WTC11 (cell line): ENCODE measurements at regions not wholly inside any gene's neighbourhood (a gene's known extent, or its start where the extent isn't known, plus 50 kb on each side); places are given as distances from the start of the nearest gene placed in this dataset.

Experiments used
- ATAC-seq: fragments of 200-7000 bp; cut with Tn5 transposase; 2 replicates; pipeline ENCODE4 v1.10.0; 2021; ENCODE audit warnings: mild to moderate bottlenecking, moderate library complexity
- CTCF ChIA-PET: fragments of 300-600 bp; sonication (Branson Sonifier 250); formaldehyde crosslinking; loops from one replicate; lab custom pipeline; 2021; ENCODE audit warnings: antibody characterized with exemption; lab: Charles Lee
- POLR2A ChIA-PET: fragments of 350-600 bp; sonication (Branson Sonifier 250); formaldehyde crosslinking; loops from one replicate; lab custom pipeline; 2021; ENCODE audit warnings: antibody characterized with exemption; lab: Charles Lee
- DNase-seq: peaks from one replicate; pipeline ENCODE4 v3.0.0; 2021; ENCODE audit warnings: low spot score
- H3K27ac Mint-ChIP-seq: 2 replicates; pipeline ENCODE4 v1.8.0; 2021; ENCODE audit warnings: mixed read lengths
- H3K27me3 Mint-ChIP-seq: 2 replicates; pipeline ENCODE4 v1.8.0; 2021; ENCODE audit warnings: low read depth, mild to moderate bottlenecking, moderate library complexity, mixed read lengths
- H3K36me3 Mint-ChIP-seq: 2 replicates; pipeline ENCODE4 v1.8.0; 2021; ENCODE audit warnings: mixed read lengths
- H3K4me1 Mint-ChIP-seq: 2 replicates; pipeline ENCODE4 v1.8.0; 2022; ENCODE audit warnings: mixed read lengths
- H3K4me3 Mint-ChIP-seq: 2 replicates; pipeline ENCODE4 v1.8.0; 2021; ENCODE audit warnings: mild to moderate bottlenecking, moderate library complexity, mixed read lengths
- H3K9me3 Mint-ChIP-seq: 2 replicates; pipeline ENCODE4 v1.8.0; 2021; ENCODE audit warnings: mixed read lengths
- ATF1 ChIP-seq: sonication (generic); formaldehyde crosslinking; IDR thresholded peaks from 2 replicates; pipeline ENCODE4 v1.8.1; 2023; ENCODE audit warnings: mild to moderate bottlenecking, moderate library complexity, missing genetic modification reagents
- ELF4 ChIP-seq: sonication (generic); formaldehyde crosslinking; IDR thresholded peaks from 2 replicates; pipeline ENCODE4 v1.8.1; 2022; ENCODE audit warnings: low read depth, mild to moderate bottlenecking, moderate library complexity, missing genetic modification reagents
- EMX1 ChIP-seq: fragments of 250-450 bp; sonication (Bioruptor Pico); IDR thresholded peaks from 2 replicates; pipeline ENCODE4 v1.8.0; 2021; ENCODE audit warnings: mild to moderate bottlenecking
- FOXK1 ChIP-seq: sonication (generic); formaldehyde crosslinking; IDR thresholded peaks from 2 replicates; pipeline ENCODE4 v1.8.0; 2022; ENCODE audit warnings: mild to moderate bottlenecking, moderate library complexity, missing genetic modification reagents
- GTF2I ChIP-seq: fragments of 250-450 bp; sonication (Bioruptor Pico); conservative IDR thresholded peaks from 2 replicates; pipeline ENCODE4 v1.4.0; 2021; ENCODE audit warnings: mild to moderate bottlenecking
- JUN ChIP-seq: sonication (generic); formaldehyde crosslinking; IDR thresholded peaks from 2 replicates; pipeline ENCODE4 v1.8.0; 2023; ENCODE audit warnings: mild to moderate bottlenecking, missing genetic modification reagents
- MXD4 ChIP-seq: fragments of 250-450 bp; sonication (Bioruptor Pico); IDR thresholded peaks from 2 replicates; pipeline ENCODE4 v1.8.0; 2021; ENCODE audit warnings: mild to moderate bottlenecking, moderate library complexity, borderline replicate concordance
- NFE2L1 ChIP-seq: sonication (generic); formaldehyde crosslinking; IDR thresholded peaks from 2 replicates; pipeline ENCODE4 v1.8.1; 2023; ENCODE audit warnings: missing genetic modification reagents
- NFYB ChIP-seq: sonication (generic); formaldehyde crosslinking; conservative IDR thresholded peaks from 2 replicates; pipeline ENCODE4 v1.8.0; 2022; ENCODE audit warnings: low read depth, missing genetic modification reagents
- NR3C1 ChIP-seq: sonication (generic); formaldehyde crosslinking; conservative IDR thresholded peaks from 2 replicates; pipeline ENCODE4 v1.8.1; 2023; ENCODE audit warnings: low read depth, mild to moderate bottlenecking, missing genetic modification reagents
- RELA ChIP-seq: sonication (generic); formaldehyde crosslinking; IDR thresholded peaks from 2 replicates; pipeline ENCODE4 v1.8.1; 2022; ENCODE audit warnings: missing genetic modification reagents, mild to moderate bottlenecking, borderline replicate concordance
- SOX15 ChIP-seq: fragments of 250-450 bp; sonication (Bioruptor Pico); IDR thresholded peaks from 2 replicates; pipeline ENCODE4 v1.9.0; 2021; ENCODE audit warnings: mild to moderate bottlenecking
- ZNF138 ChIP-seq: sonication (generic); formaldehyde crosslinking; conservative IDR thresholded peaks from 2 replicates; pipeline ENCODE4 v1.8.1; 2022; ENCODE audit warnings: mild to moderate bottlenecking, moderate library complexity, missing genetic modification reagents
- ZNF232 ChIP-seq: sonication (generic); formaldehyde crosslinking; IDR thresholded peaks from 2 replicates; pipeline ENCODE4 v1.8.0; 2022; ENCODE audit warnings: mild to moderate bottlenecking, missing genetic modification reagents
- ZNF423 ChIP-seq: fragments of 250-450 bp; sonication (Bioruptor Pico); IDR thresholded peaks from 2 replicates; pipeline ENCODE4 v2.1.2; 2022; ENCODE audit warnings: mild to moderate bottlenecking, moderate library complexity
- ZNF671 ChIP-seq: fragments of 250-450 bp; sonication (Bioruptor Pico); IDR thresholded peaks from 2 replicates; pipeline ENCODE4 v1.8.0; 2021; ENCODE audit warnings: mild to moderate bottlenecking
- TF ChIP-seq, protein P1 (sequence below): sonication (generic); formaldehyde crosslinking; IDR thresholded peaks from 2 replicates; pipeline ENCODE4 v1.8.1; 2023; ENCODE audit warnings: mild to moderate bottlenecking, missing genetic modification reagents
- TF ChIP-seq, protein P2 (sequence below): sonication (generic); formaldehyde crosslinking; IDR thresholded peaks from 2 replicates; pipeline ENCODE4 v1.8.0; 2023; ENCODE audit warnings: mild to moderate bottlenecking, missing genetic modification reagents
- TF ChIP-seq, protein P3 (sequence below): sonication (generic); formaldehyde crosslinking; IDR thresholded peaks from 2 replicates; pipeline ENCODE4 v1.8.0; 2023; ENCODE audit warnings: missing genetic modification reagents
- TF ChIP-seq, protein P4 (sequence below): fragments of 200-600 bp; IDR thresholded peaks from 2 replicates; pipeline ENCODE4 v1.8.0; 2022; ENCODE audit warnings: antibody characterized with exemption
- TF ChIP-seq, protein P5 (sequence below): sonication (generic); formaldehyde crosslinking; IDR thresholded peaks from 2 replicates; pipeline ENCODE4 v1.8.1; 2022; ENCODE audit warnings: mild to moderate bottlenecking, missing genetic modification reagents, moderate library complexity, borderline replicate concordance
- TF ChIP-seq, protein P6 (sequence below): fragments of 250-450 bp; sonication (Bioruptor Pico); IDR thresholded peaks from 2 replicates; pipeline ENCODE4 v2.1.2; 2022; ENCODE audit warnings: mild to moderate bottlenecking, moderate library complexity

DNA sequence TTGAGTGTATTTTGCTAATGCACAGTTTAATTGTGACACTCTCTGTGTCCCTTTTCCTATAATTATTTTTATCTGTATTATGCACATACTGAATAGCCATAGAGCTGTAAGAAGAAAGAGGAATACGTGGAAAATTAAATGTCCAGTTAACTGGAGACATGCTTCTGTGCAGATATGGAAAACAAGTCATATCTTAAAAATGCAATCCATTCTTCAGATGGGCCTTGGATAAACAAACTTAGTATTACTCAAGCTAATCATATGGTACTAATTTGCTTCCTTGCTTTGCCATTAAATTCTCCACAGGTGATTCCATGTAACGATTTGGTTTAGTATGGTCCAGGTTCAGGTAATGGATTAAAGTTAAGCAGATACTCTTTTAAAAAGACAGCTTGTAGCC, 201.2 kb upstream of the CELF2 start:
- H3K4me1 Mint-ChIP-seq: peaks cover 10% of the 10 kb centered on the region
- peaks cover 14% of the 10 kb centered on the region for H3K36me3 Mint-ChIP-seq
- no peak overlapping the region for H3K4me3 Mint-ChIP-seq
- POLR2A ChIA-PET: no interaction called here
- no peaks in the 10 kb centered on the region for H3K27me3 Mint-ChIP-seq
- H3K9me3 Mint-ChIP-seq: peaks cover 47% of the 10 kb centered on the region
- H3K27ac Mint-ChIP-seq: no peak overlapping the region
- no peak for DNase-seq
- TF ChIP-seq, protein P1, sequence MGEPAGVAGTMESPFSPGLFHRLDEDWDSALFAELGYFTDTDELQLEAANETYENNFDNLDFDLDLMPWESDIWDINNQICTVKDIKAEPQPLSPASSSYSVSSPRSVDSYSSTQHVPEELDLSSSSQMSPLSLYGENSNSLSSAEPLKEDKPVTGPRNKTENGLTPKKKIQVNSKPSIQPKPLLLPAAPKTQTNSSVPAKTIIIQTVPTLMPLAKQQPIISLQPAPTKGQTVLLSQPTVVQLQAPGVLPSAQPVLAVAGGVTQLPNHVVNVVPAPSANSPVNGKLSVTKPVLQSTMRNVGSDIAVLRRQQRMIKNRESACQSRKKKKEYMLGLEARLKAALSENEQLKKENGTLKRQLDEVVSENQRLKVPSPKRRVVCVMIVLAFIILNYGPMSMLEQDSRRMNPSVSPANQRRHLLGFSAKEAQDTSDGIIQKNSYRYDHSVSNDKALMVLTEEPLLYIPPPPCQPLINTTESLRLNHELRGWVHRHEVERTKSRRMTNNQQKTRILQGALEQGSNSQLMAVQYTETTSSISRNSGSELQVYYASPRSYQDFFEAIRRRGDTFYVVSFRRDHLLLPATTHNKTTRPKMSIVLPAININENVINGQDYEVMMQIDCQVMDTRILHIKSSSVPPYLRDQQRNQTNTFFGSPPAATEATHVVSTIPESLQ (CRISPR knock-in tag): no peak
- TF ChIP-seq, protein P2, sequence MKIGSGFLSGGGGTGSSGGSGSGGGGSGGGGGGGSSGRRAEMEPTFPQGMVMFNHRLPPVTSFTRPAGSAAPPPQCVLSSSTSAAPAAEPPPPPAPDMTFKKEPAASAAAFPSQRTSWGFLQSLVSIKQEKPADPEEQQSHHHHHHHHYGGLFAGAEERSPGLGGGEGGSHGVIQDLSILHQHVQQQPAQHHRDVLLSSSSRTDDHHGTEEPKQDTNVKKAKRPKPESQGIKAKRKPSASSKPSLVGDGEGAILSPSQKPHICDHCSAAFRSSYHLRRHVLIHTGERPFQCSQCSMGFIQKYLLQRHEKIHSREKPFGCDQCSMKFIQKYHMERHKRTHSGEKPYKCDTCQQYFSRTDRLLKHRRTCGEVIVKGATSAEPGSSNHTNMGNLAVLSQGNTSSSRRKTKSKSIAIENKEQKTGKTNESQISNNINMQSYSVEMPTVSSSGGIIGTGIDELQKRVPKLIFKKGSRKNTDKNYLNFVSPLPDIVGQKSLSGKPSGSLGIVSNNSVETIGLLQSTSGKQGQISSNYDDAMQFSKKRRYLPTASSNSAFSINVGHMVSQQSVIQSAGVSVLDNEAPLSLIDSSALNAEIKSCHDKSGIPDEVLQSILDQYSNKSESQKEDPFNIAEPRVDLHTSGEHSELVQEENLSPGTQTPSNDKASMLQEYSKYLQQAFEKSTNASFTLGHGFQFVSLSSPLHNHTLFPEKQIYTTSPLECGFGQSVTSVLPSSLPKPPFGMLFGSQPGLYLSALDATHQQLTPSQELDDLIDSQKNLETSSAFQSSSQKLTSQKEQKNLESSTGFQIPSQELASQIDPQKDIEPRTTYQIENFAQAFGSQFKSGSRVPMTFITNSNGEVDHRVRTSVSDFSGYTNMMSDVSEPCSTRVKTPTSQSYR (CRISPR knock-in tag): no peak
- TF ChIP-seq ELF4 (CRISPR knock-in tag) (no peak), RELA (CRISPR knock-in tag) (no peak), GTF2I (no peak), MXD4 (CRISPR knock-in tag) (no peak), JUN (CRISPR knock-in tag) (no peak)
- TF ChIP-seq, protein P3, sequence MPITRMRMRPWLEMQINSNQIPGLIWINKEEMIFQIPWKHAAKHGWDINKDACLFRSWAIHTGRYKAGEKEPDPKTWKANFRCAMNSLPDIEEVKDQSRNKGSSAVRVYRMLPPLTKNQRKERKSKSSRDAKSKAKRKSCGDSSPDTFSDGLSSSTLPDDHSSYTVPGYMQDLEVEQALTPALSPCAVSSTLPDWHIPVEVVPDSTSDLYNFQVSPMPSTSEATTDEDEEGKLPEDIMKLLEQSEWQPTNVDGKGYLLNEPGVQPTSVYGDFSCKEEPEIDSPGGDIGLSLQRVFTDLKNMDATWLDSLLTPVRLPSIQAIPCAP (CRISPR knock-in tag): no peak
- no peak for ATAC-seq
- CTCF ChIA-PET: no interaction called here

DNA sequence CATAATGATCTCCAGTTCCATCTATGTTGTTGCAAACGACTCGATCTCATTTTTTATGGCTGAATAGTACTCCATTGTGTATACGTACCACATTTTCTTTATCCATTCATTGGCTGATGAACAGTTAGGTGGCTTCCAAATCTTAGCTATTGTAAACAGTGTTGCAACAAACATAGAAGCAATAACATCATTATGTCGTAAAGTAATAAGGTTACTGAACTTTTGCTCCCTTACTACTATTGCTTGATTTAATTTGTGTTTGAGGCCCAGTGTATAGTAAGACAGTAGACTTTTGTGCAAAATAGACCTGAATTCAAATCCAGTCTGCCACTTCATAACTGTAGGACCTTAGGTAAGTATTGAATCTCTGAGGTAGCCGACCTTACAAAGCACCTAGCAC, 200.1 kb upstream of the CELF2 start:
- Mint-ChIP-seq H3K9me3 (peaks cover 35% of the 10 kb centered on the region), H3K4me1 (peaks cover 10% of the 10 kb centered on the region), H3K27ac (no peak overlapping the region), H3K36me3 (peaks cover 14% of the 10 kb centered on the region), H3K27me3 (no peaks in the 10 kb centered on the region), H3K4me3 (no peak overlapping the region)
- TF ChIP-seq, protein P1 (CRISPR knock-in tag): no peak
- no peak for TF ChIP-seq SOX15 (CRISPR knock-in tag)
- TF ChIP-seq ATF1 (CRISPR knock-in tag): no peak
- TF ChIP-seq ZNF138: no peak
- no peak for TF ChIP-seq JUN (CRISPR knock-in tag)
- no peak for TF ChIP-seq NFYB (CRISPR knock-in tag)
- no peak for TF ChIP-seq EMX1
- TF ChIP-seq, protein P4, sequence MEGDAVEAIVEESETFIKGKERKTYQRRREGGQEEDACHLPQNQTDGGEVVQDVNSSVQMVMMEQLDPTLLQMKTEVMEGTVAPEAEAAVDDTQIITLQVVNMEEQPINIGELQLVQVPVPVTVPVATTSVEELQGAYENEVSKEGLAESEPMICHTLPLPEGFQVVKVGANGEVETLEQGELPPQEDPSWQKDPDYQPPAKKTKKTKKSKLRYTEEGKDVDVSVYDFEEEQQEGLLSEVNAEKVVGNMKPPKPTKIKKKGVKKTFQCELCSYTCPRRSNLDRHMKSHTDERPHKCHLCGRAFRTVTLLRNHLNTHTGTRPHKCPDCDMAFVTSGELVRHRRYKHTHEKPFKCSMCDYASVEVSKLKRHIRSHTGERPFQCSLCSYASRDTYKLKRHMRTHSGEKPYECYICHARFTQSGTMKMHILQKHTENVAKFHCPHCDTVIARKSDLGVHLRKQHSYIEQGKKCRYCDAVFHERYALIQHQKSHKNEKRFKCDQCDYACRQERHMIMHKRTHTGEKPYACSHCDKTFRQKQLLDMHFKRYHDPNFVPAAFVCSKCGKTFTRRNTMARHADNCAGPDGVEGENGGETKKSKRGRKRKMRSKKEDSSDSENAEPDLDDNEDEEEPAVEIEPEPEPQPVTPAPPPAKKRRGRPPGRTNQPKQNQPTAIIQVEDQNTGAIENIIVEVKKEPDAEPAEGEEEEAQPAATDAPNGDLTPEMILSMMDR: no peak
- TF ChIP-seq, protein P3 (CRISPR knock-in tag): no peak
- no peak for TF ChIP-seq ELF4 (CRISPR knock-in tag)
- TF ChIP-seq, protein P5, sequence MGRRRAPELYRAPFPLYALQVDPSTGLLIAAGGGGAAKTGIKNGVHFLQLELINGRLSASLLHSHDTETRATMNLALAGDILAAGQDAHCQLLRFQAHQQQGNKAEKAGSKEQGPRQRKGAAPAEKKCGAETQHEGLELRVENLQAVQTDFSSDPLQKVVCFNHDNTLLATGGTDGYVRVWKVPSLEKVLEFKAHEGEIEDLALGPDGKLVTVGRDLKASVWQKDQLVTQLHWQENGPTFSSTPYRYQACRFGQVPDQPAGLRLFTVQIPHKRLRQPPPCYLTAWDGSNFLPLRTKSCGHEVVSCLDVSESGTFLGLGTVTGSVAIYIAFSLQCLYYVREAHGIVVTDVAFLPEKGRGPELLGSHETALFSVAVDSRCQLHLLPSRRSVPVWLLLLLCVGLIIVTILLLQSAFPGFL (CRISPR knock-in tag): no peak
- TF ChIP-seq NR3C1: no peak
- TF ChIP-seq, protein P6, sequence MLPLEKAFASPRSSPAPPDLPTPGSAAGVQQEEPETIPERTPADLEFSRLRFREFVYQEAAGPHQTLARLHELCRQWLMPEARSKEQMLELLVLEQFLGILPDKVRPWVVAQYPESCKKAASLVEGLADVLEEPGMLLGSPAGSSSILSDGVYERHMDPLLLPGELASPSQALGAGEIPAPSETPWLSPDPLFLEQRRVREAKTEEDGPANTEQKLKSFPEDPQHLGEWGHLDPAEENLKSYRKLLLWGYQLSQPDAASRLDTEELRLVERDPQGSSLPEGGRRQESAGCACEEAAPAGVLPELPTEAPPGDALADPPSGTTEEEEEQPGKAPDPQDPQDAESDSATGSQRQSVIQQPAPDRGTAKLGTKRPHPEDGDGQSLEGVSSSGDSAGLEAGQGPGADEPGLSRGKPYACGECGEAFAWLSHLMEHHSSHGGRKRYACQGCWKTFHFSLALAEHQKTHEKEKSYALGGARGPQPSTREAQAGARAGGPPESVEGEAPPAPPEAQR (CRISPR knock-in tag): no peak
- TF ChIP-seq NFE2L1 (CRISPR knock-in tag): no peak
- TF ChIP-seq ZNF232: no peak
- TF ChIP-seq ZNF423 (CRISPR knock-in tag): no peak
- no peak for TF ChIP-seq ZNF671 (CRISPR knock-in tag)
- TF ChIP-seq FOXK1 (CRISPR knock-in tag): no peak
- DNase-seq (no peak), ATAC-seq (no peak)
- CTCF ChIA-PET: no interaction called here
- POLR2A ChIA-PET: no interaction called here
